SK-N-SH (cell line): ENCODE measurements at regions not wholly inside any gene's neighbourhood (a gene's known extent, or its start where the extent isn't known, plus 50 kb on each side); places are given as distances from the start of the nearest gene placed in this dataset.

ENCODE experiments used
- CTCF ChIA-PET: fragments of 300-600, 350-600 bp; formaldehyde crosslinking; extraction: SDS; loops from one replicate; lab custom pipeline; 2021; lab: Yijun Ruan, JAX
- POLR2A ChIA-PET: fragments of 350-600 bp; sonication (Branson Sonifier 250); formaldehyde crosslinking; extraction: SDS; loops from one replicate; lab custom pipeline; 2020; ENCODE audit warnings: antibody characterized with exemption, inconsistent platforms; lab: Yijun Ruan, JAX
- DNase-seq: peaks from one replicate; pipeline ENCODE4 v3.0.0; 2012
- H2AFZ ChIP-seq: fragments of 200-600 bp; sonication (generic); 2 replicates; pipeline ENCODE4 v1.8.1; 2016; ENCODE audit warnings: antibody characterized with exemption, mild to moderate bottlenecking, low read depth
- H3F3A ChIP-seq: fragments of 200-600 bp; sonication (generic); replicated peaks from 2 replicates; pipeline ENCODE3; 2016; ENCODE audit warnings: antibody characterized with exemption, mild to moderate bottlenecking; ENCODE audit not compliant: insufficient read depth
- H3K27ac ChIP-seq, 2 experiments: fragments of 200-500 bp in 1 of 2; fragments of 200-600 bp in 1 of 2; sonication (Bioruptor generic) in 1 of 2; sonication (generic), shearing (Covaris generic) in 1 of 2; 2 replicates each; pipeline versions ENCODE4 v1.5.1 to v1.6.1; 2014 to 2016; ENCODE audit warnings: low read depth in 2 of 2, inconsistent platforms in 1 of 2, low read length in 1 of 2, mild to moderate bottlenecking in 1 of 2, mixed read lengths in 1 of 2
- H3K27me3 ChIP-seq: fragments of 200-600 bp; sonication (generic), shearing (Covaris generic); 2 replicates; pipeline ENCODE4 v1.6.1; 2016; ENCODE audit warnings: mixed run types; ENCODE audit not compliant: insufficient read depth
- H3K36me3 ChIP-seq, 2 experiments: fragments of 200-500 bp in 1 of 2; fragments of 200-600 bp in 1 of 2; sonication (Bioruptor generic) in 1 of 2; sonication (generic) in 1 of 2; replicated peaks in 1 of 2; 2 replicates each; pipeline versions ENCODE3 to v1.5.1; 2014 to 2016; ENCODE audit warnings: low read length in 1 of 2, mild to moderate bottlenecking in 1 of 2; ENCODE audit not compliant: insufficient read depth in 2 of 2, control insufficient read depth in 1 of 2
- H3K4me1 ChIP-seq, 2 experiments: fragments of 200-500 bp in 1 of 2; fragments of 200-600 bp in 1 of 2; sonication (Bioruptor generic) in 1 of 2; sonication (generic), shearing (Covaris generic) in 1 of 2; 2 replicates each; pipeline versions ENCODE4 v1.5.1 to v1.6.1; 2014 to 2016; ENCODE audit warnings: low read depth in 1 of 2, low read length in 1 of 2, mixed run types in 1 of 2; ENCODE audit not compliant: insufficient read depth in 2 of 2, control insufficient read depth in 1 of 2
- H3K4me2 ChIP-seq: fragments of 200-600 bp; sonication (generic), shearing (Covaris generic); 2 replicates; pipeline ENCODE4 v1.6.1; 2017; ENCODE audit warnings: mixed run types
- H3K4me3 ChIP-seq, 2 experiments: fragments of 200-500 bp in 1 of 2; fragments of 200-600 bp in 1 of 2; sonication (Bioruptor generic) in 1 of 2; sonication (generic), shearing (Covaris generic) in 1 of 2; 2 replicates each; pipeline versions ENCODE4 v1.5.1 to v1.8.1; 2014 to 2016; ENCODE audit warnings: low read depth in 2 of 2, inconsistent platforms in 1 of 2, low read length in 1 of 2, mild to moderate bottlenecking in 1 of 2, mixed read lengths in 1 of 2, moderate library complexity in 1 of 2
- H3K79me2 ChIP-seq: fragments of 200-600 bp; sonication (generic); 2 replicates; pipeline ENCODE4 v1.8.1; 2017; ENCODE audit warnings: mild to moderate bottlenecking; ENCODE audit not compliant: insufficient read depth
- H3K9ac ChIP-seq: fragments of 200-600 bp; sonication (generic); 2 replicates; pipeline ENCODE4 v1.6.1; 2017; ENCODE audit warnings: mixed run types
- H3K9me2 ChIP-seq: fragments of 200-600 bp; sonication (generic); 2 replicates; pipeline ENCODE4 v1.6.1; 2017; ENCODE audit warnings: mixed run types
- H3K9me3 ChIP-seq: fragments of 200-600 bp; sonication (generic); 2 replicates; pipeline ENCODE4 v1.6.1; 2017; ENCODE audit warnings: mixed run types, mild to moderate bottlenecking, moderate library complexity
- H4K20me1 ChIP-seq: fragments of 200-600 bp; sonication (generic); 2 replicates; pipeline ENCODE4 v1.6.1; 2017; ENCODE audit warnings: mild to moderate bottlenecking, mixed run types; ENCODE audit not compliant: insufficient read depth
- CHD2 ChIP-seq: fragments of 150-350 bp; IDR thresholded peaks from 2 replicates; pipeline ENCODE4 v1.6.1; 2018; ENCODE audit warnings: low read length; ENCODE audit not compliant: partially characterized antibody
- ELF1 ChIP-seq: IDR thresholded peaks from 2 replicates; pipeline ENCODE4 v1.4.0; 2012
- EP300 ChIP-seq, 2 experiments: IDR thresholded peaks; 2 replicates each; pipeline versions ENCODE4 v1.4.0 to v1.6.1; 2012; ENCODE audit warnings: borderline replicate concordance in 1 of 2, low read depth in 1 of 2, low read length in 1 of 2
- FOSL2 ChIP-seq: IDR thresholded peaks from 2 replicates; pipeline ENCODE4 v1.4.0; 2012; ENCODE audit warnings: low read depth, mild to moderate bottlenecking, moderate library complexity, borderline replicate concordance
- FOXM1 ChIP-seq: IDR thresholded peaks from 2 replicates; pipeline ENCODE4 v1.4.0; 2012; ENCODE audit warnings: low read depth, mild to moderate bottlenecking
- GABPA ChIP-seq: IDR thresholded peaks from 2 replicates; pipeline ENCODE4 v1.4.0; 2012; ENCODE audit warnings: low read depth, mild to moderate bottlenecking
- GATA2 ChIP-seq: sonication (generic); formaldehyde crosslinking; IDR thresholded peaks from 2 replicates; pipeline ENCODE4 v1.5.0; 2020; ENCODE audit warnings: mild to moderate bottlenecking, missing genetic modification reagents
- JUND ChIP-seq: IDR thresholded peaks from 2 replicates; pipeline ENCODE4 v1.4.0; 2012
- MAX ChIP-seq: IDR thresholded peaks from 2 replicates; pipeline ENCODE4 v1.4.0; 2012; ENCODE audit warnings: low read depth
- NFIC ChIP-seq: IDR thresholded peaks from 2 replicates; pipeline ENCODE4 v1.4.0; 2012; ENCODE audit warnings: borderline replicate concordance
- NRF1 ChIP-seq: IDR thresholded peaks from 2 replicates; pipeline ENCODE4 v1.6.1; 2012; ENCODE audit warnings: low read depth, mild to moderate bottlenecking, low read length
- POLR2AphosphoS5 ChIP-seq: IDR thresholded peaks from 2 replicates; pipeline ENCODE4 v1.6.1; 2012; ENCODE audit warnings: low read depth, low read length
- RAD21 ChIP-seq: IDR thresholded peaks from 2 replicates; pipeline ENCODE4 v1.6.1; 2012; ENCODE audit warnings: mild to moderate bottlenecking, low read length
- RFX5 ChIP-seq: IDR thresholded peaks from 2 replicates; pipeline ENCODE4 v1.6.1; 2012; ENCODE audit warnings: mild to moderate bottlenecking, improper control_type of control experiment, low read length
- SIN3A ChIP-seq: IDR thresholded peaks from 2 replicates; pipeline ENCODE4 v1.6.1; 2012; ENCODE audit warnings: low read depth, mild to moderate bottlenecking, low read length, moderate library complexity, borderline replicate concordance
- SMC3 ChIP-seq: IDR thresholded peaks from 2 replicates; pipeline ENCODE4 v1.6.1; 2012; ENCODE audit warnings: low read depth, low read length, improper control_type of control experiment
- TCF12 ChIP-seq: IDR thresholded peaks from 2 replicates; pipeline ENCODE4 v1.4.0; 2012
- TEAD4 ChIP-seq: IDR thresholded peaks from 2 replicates; pipeline ENCODE4 v1.4.0; 2012; ENCODE audit warnings: mild to moderate bottlenecking, borderline replicate concordance; ENCODE audit not compliant: insufficient read depth
- USF2 ChIP-seq: fragments of 150-350 bp; IDR thresholded peaks from 2 replicates; pipeline ENCODE4 v1.6.1; 2017; ENCODE audit warnings: antibody characterized with exemption, low read length, low read depth, borderline replicate concordance
- WGBS: methylation state at CpG from one replicate; pipeline ENCODE4 v1.1.6; 2017; ENCODE audit warnings: low lambda C conversion rate; 5-methylcytosine and 5-hydroxymethylcytosine counted together
- TF ChIP-seq, protein P1 (sequence below): fragments of 150-350 bp; IDR thresholded peaks from 2 replicates; pipeline ENCODE4 v1.6.1; 2016; ENCODE audit warnings: mild to moderate bottlenecking, low read depth, low read length
- TF ChIP-seq, protein P2 (sequence below): IDR thresholded peaks from 2 replicates; pipeline ENCODE4; 2012

DNA sequence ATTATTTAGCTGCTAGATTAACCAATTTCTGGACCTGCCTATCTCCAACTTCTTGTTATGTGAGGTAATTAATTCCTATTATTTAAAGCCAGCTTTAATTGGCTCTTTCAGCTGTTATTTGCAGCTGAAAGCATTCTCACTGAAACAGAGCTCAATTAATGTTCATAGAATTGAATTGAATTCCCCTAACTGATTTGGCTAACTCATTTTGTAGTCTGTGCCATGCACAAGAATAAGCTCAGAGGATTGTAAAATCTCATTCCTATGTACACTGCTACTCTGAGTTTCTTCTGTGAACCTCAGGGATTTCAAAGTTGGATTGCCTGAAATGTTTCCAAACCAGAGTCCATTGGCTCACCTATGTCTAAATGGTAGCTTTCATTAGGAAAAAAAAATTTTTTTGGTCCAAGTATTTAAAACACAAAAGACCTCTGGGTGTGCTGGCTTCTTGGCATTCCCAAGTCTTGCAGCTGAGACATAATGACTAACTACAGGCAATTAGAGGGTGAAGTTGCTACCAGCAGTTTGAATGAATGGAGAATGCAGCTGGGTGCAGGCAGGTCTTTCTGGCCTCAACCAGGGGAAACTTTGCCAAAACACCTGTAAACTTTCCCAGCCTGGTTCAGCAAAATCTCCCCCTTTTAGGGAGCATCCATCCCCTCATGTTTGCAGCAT lies 134.3 kb downstream of the EDEM1 start:
- H3K4me1 ChIP-seq = no peaks in the 10 kb centered on the region
- no peak overlapping the region for H3K9ac ChIP-seq
- no peaks in the 10 kb centered on the region for H3K9me3 ChIP-seq
- H3K27ac ChIP-seq = no peak overlapping the region
- no peaks in the 10 kb centered on the region for H3K36me3 ChIP-seq
- no peak for TF ChIP-seq EP300 (IDR thresholded peaks at IDR 0.05; ENCODE audit: borderline replicate concordance in 1 of 2, low read depth in 1 of 2, low read length in 1 of 2)
- no peak for TF ChIP-seq FOSL2
- TF ChIP-seq MAX = no peak
- no peak for TF ChIP-seq POLR2AphosphoS5
- TF ChIP-seq NFIC = no peak
- TF ChIP-seq RAD21 = no peak
- no peak for TF ChIP-seq TEAD4
- TF ChIP-seq FOXM1 = no peak
- TF ChIP-seq RFX5 = no peak
- no peak for TF ChIP-seq USF2
- TF ChIP-seq, protein P1, sequence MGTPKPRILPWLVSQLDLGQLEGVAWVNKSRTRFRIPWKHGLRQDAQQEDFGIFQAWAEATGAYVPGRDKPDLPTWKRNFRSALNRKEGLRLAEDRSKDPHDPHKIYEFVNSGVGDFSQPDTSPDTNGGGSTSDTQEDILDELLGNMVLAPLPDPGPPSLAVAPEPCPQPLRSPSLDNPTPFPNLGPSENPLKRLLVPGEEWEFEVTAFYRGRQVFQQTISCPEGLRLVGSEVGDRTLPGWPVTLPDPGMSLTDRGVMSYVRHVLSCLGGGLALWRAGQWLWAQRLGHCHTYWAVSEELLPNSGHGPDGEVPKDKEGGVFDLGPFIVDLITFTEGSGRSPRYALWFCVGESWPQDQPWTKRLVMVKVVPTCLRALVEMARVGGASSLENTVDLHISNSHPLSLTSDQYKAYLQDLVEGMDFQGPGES = no peak
- TF ChIP-seq ELF1 = no peak
- no peak for TF ChIP-seq SMC3
- TF ChIP-seq, protein P2, sequence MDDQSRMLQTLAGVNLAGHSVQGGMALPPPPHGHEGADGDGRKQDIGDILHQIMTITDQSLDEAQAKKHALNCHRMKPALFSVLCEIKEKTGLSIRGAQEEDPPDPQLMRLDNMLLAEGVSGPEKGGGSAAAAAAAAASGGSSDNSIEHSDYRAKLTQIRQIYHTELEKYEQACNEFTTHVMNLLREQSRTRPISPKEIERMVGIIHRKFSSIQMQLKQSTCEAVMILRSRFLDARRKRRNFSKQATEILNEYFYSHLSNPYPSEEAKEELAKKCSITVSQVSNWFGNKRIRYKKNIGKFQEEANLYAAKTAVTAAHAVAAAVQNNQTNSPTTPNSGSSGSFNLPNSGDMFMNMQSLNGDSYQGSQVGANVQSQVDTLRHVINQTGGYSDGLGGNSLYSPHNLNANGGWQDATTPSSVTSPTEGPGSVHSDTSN = no peak
- no peak for TF ChIP-seq SIN3A
- H4K20me1 ChIP-seq = no peaks in the 10 kb centered on the region
- no peak for DNase-seq
- no peaks in the 10 kb centered on the region for H3K79me2 ChIP-seq
- ChIA-PET CTCF (interaction anchor here (1.2 kb wide), 1 partner anchor 94 kb away, joined by 4 read pairs; no protein-coding TSS in a partner anchor), POLR2A (no interaction called here)
- H3K9me2 ChIP-seq = no peaks in the 10 kb centered on the region
- H3K4me3 ChIP-seq = no peak overlapping the region
- H3F3A ChIP-seq = no peaks in the 10 kb centered on the region
- H2AFZ ChIP-seq = no peak overlapping the region
- no peaks in the 10 kb centered on the region for H3K27me3 ChIP-seq
- H3K4me2 ChIP-seq = no peak overlapping the region

GRCh38 chr3:5324780-5325179 lies 137.3 kb downstream of the EDEM1 start:
- TF ChIP-seq, protein P1 = no peak
- no peak for TF ChIP-seq CHD2
- no peak for TF ChIP-seq RAD21
- no peak for TF ChIP-seq FOXM1
- TF ChIP-seq EP300 (IDR thresholded peaks at IDR 0.05; ENCODE audit: borderline replicate concordance in 1 of 2, low read depth in 1 of 2, low read length in 1 of 2) = no peak
- no peak for TF ChIP-seq GATA2
- no peak for TF ChIP-seq GABPA
- TF ChIP-seq JUND = no peak
- TF ChIP-seq NFIC = no peak
- TF ChIP-seq NRF1 = no peak
- TF ChIP-seq USF2 = no peak
- TF ChIP-seq FOSL2 = no peak
- no peak for TF ChIP-seq TCF12
- Histone ChIP-seq H3K4me2 (no peak overlapping the region), H3K9me3 (no peaks in the 10 kb centered on the region), H3K4me1 (no peaks in the 10 kb centered on the region), H4K20me1 (no peaks in the 10 kb centered on the region), H3K36me3 (no peaks in the 10 kb centered on the region), H3F3A (no peaks in the 10 kb centered on the region), H3K79me2 (no peaks in the 10 kb centered on the region), H3K4me3 (no peak overlapping the region), H3K27ac (no peak overlapping the region), H3K9me2 (no peaks in the 10 kb centered on the region), H3K9ac (no peak overlapping the region), H3K27me3 (no peaks in the 10 kb centered on the region), H2AFZ (no peak overlapping the region)
- WGBS = 16% methylated on average over 4 of the region's 4 CpGs
- no peak for DNase-seq
- ChIA-PET CTCF (no interaction called here), POLR2A (no interaction called here)
